ENCODE measurements at regions not wholly inside any gene's neighbourhood (a gene's known extent, or its start where the extent isn't known, plus 50 kb on each side); places are given as distances from the start of the nearest gene placed in this dataset.

DNA sequence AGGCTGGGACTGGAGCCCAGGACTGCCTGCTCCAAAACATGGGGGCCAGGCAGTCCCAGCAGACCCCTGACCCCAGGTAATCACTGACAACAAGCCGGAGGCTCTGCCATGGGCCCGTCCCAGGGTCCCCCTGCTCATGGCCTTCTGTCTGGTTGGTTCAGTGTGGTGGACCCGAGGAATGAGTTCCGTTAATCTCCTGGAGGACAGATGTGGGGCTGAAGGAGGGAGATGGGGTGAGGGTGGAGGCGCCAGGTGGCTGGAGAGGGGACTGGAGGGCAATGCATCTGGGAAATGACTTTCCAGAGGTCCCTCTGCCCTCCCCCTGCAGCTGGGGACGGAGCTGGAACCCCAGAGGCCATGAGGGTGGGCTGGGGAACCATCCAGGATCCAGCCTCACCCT lies 103.2 kb downstream of the EBNA1BP2 start:
- Histone ChIP-seq H3K4me3 (ENCODE audit: low read depth, low read length, poor library complexity, severe bottlenecking) (no peak overlapping the region), H3K36me3 (ENCODE audit: insufficient read depth, low read length, poor library complexity, severe bottlenecking) (no peaks in the 10 kb centered on the region), H3K27me3 (replicated peaks; ENCODE audit: insufficient read depth, low read depth, low read length, poor library complexity) (no peaks in the 10 kb centered on the region), H3K27ac (ENCODE audit: low read depth, low read length, poor library complexity, severe bottlenecking) (no peak overlapping the region), H3K4me1 (ENCODE audit: insufficient read depth, low read length, poor library complexity, severe bottlenecking) (peaks cover 19% of the 10 kb centered on the region), H3K9me3 (ENCODE audit: low read depth, low read length, poor library complexity, severe bottlenecking) (no peaks in the 10 kb centered on the region)
- CTCF ChIA-PET: no interaction called here
- POLR2A ChIA-PET (ENCODE audit: low non-redundant PET): no interaction called here
- intact Hi-C loops (cut with micrococcal nuclease; ENCODE audit: unreplicated experiment): no loop called here
- no peak for DNase-seq (ENCODE audit: low spot score)
- BruUV-seq (replicated peaks): no TSS peak
- TF ChIP-seq, protein P1, sequence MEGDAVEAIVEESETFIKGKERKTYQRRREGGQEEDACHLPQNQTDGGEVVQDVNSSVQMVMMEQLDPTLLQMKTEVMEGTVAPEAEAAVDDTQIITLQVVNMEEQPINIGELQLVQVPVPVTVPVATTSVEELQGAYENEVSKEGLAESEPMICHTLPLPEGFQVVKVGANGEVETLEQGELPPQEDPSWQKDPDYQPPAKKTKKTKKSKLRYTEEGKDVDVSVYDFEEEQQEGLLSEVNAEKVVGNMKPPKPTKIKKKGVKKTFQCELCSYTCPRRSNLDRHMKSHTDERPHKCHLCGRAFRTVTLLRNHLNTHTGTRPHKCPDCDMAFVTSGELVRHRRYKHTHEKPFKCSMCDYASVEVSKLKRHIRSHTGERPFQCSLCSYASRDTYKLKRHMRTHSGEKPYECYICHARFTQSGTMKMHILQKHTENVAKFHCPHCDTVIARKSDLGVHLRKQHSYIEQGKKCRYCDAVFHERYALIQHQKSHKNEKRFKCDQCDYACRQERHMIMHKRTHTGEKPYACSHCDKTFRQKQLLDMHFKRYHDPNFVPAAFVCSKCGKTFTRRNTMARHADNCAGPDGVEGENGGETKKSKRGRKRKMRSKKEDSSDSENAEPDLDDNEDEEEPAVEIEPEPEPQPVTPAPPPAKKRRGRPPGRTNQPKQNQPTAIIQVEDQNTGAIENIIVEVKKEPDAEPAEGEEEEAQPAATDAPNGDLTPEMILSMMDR (conservative IDR thresholded peaks at IDR 0.05; ENCODE audit: low read depth, low read length): no peak
- no peak for TF ChIP-seq EZH2 (IDR thresholded peaks at IDR 0.05; ENCODE audit: borderline replicate concordance, low read depth, low read length, poor library complexity, severe bottlenecking)

DNA sequence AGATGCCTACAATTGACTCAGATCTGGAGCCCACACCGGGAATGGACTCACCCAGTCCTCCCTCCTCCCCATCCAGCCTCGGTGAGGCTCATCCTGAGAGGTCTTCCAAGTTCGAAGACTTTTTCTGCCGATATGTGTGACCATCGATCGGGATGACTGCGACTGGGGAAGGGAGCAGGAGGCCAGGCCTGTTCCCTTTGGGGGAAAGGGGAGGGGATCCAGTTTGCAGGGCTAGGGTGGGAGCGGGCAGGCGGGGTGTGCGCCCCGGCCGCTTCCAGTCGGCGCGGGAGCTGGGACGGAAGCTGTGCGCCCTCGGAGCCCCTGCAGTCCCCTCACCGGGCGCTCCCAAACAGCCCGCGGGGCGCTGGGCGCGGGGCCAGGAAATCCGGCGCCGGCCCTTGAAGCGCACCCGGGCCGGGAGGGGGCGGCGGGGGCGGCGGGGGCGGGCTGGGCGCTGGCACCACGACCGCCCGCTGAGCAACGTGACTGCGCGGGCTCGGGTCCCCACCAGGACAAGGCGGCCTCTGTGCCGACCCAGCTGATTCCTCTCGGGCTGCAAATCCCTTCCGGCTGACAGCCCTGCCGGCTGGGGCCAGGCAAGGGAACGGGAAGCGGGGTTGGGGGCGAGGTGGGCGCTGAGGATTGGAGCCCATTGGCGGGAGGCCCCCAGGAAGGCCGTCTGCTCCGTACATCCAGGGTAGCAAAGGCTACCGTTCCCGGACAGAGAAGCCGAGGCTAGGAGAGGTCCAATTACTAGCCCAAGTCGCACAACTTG lies 103.9 kb downstream of the EBNA1BP2 start:
- POLR2A ChIA-PET (ENCODE audit: low non-redundant PET): no interaction called here

DNA sequence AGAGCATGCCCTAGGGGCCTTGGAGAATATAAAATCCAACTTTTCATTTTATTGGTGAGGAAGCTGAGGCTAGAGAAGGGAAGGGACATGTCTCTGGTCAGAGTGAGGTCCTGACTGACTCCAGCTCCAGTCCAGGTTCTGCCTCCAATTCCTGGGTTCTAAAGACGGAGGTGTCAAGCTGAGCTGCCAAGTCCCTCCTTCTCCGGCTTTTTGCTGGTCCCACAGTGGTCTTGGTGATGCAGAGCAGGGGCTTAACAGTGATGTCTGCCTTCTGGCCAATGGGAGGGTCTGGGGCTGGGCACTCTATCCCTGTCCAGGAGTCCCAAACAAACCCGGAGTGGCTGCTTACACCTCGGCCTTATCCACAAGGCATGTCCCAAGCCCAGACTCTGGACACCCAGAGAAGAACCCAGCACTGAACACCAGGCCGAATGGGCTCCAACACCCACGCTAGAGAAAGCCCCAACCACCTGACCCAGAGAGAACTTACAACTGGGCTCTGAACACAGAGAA lies 104.8 kb downstream of the EBNA1BP2 start:
- POLR2A ChIA-PET (ENCODE audit: low non-redundant PET): no interaction called here
- CTCF ChIA-PET: no interaction called here
- DNase-seq (ENCODE audit: low spot score): no peak
- intact Hi-C loops (cut with micrococcal nuclease; ENCODE audit: unreplicated experiment): no loop called here
- Histone ChIP-seq H3K9me3 (ENCODE audit: low read depth, low read length, poor library complexity, severe bottlenecking) (no peaks in the 10 kb centered on the region), H3K4me1 (ENCODE audit: insufficient read depth, low read length, poor library complexity, severe bottlenecking) (peaks cover 19% of the 10 kb centered on the region), H3K36me3 (ENCODE audit: insufficient read depth, low read length, poor library complexity, severe bottlenecking) (no peaks in the 10 kb centered on the region), H3K27ac (ENCODE audit: low read depth, low read length, poor library complexity, severe bottlenecking) (no peak overlapping the region), H3K27me3 (replicated peaks; ENCODE audit: insufficient read depth, low read depth, low read length, poor library complexity) (no peaks in the 10 kb centered on the region), H3K4me3 (ENCODE audit: low read depth, low read length, poor library complexity, severe bottlenecking) (no peak overlapping the region)
- BruUV-seq (replicated peaks): no TSS peak
- no peak for TF ChIP-seq EZH2 (IDR thresholded peaks at IDR 0.05; ENCODE audit: borderline replicate concordance, low read depth, low read length, poor library complexity, severe bottlenecking)
- TF ChIP-seq, protein P1 (conservative IDR thresholded peaks at IDR 0.05; ENCODE audit: low read depth, low read length): no peak

More for the DNA sequence above, 103.9 kb downstream of the EBNA1BP2 start:
- Histone ChIP-seq H3K27me3 (replicated peaks; ENCODE audit: insufficient read depth, low read depth, low read length, poor library complexity) (no peaks in the 10 kb centered on the region), H3K36me3 (ENCODE audit: insufficient read depth, low read length, poor library complexity, severe bottlenecking) (no peaks in the 10 kb centered on the region), H3K4me1 (ENCODE audit: insufficient read depth, low read length, poor library complexity, severe bottlenecking) (peaks cover 19% of the 10 kb centered on the region), H3K27ac (ENCODE audit: low read depth, low read length, poor library complexity, severe bottlenecking) (no peak overlapping the region), H3K4me3 (ENCODE audit: low read depth, low read length, poor library complexity, severe bottlenecking) (peak overlapping the region; percentile 18), H3K9me3 (ENCODE audit: low read depth, low read length, poor library complexity, severe bottlenecking) (no peaks in the 10 kb centered on the region)
- intact Hi-C loops (cut with micrococcal nuclease; ENCODE audit: unreplicated experiment): no loop called here
- BruUV-seq (replicated peaks): no TSS peak
- CTCF ChIA-PET: interaction anchor here (0.8 kb wide), 1 partner anchor 155 kb away, joined by 4 read pairs; no protein-coding TSS in a partner anchor
- peak; percentile 36 for DNase-seq (ENCODE audit: low spot score)
- no peak for TF ChIP-seq EZH2 (IDR thresholded peaks at IDR 0.05; ENCODE audit: borderline replicate concordance, low read depth, low read length, poor library complexity, severe bottlenecking)
- TF ChIP-seq, protein P1 (conservative IDR thresholded peaks at IDR 0.05; ENCODE audit: low read depth, low read length): no peak
